Osteocyte (in vitro differentiated cells): ENCODE measurements at regions not wholly inside any gene's neighbourhood (a gene's known extent, or its start where the extent isn't known, plus 50 kb on each side); places are given as distances from the start of the nearest gene placed in this dataset.

ENCODE experiments used
- DNase-seq: peaks from one replicate; pipeline ENCODE4 v3.0.0; 2021; ENCODE audit warnings: mixed read lengths; ENCODE audit not compliant: unreplicated experiment; ENCODE audit errors: extremely low spot score
- H3K27ac Mint-ChIP-seq: one replicate; pipeline ENCODE4 v1.8.0; 2021; ENCODE audit warnings: mild to moderate bottlenecking, mixed read lengths; ENCODE audit not compliant: unreplicated experiment
- H3K27me3 Mint-ChIP-seq: one replicate; pipeline ENCODE4 v1.8.0; 2021; ENCODE audit warnings: mixed read lengths; ENCODE audit not compliant: unreplicated experiment
- H3K36me3 Mint-ChIP-seq: one replicate; pipeline ENCODE4 v1.8.0; 2021; ENCODE audit warnings: mixed read lengths; ENCODE audit not compliant: unreplicated experiment
- H3K4me1 Mint-ChIP-seq: one replicate; pipeline ENCODE4 v1.8.0; 2021; ENCODE audit warnings: mixed read lengths; ENCODE audit not compliant: unreplicated experiment
- H3K4me3 Mint-ChIP-seq: one replicate; pipeline ENCODE4 v1.8.0; 2021; ENCODE audit warnings: mild to moderate bottlenecking, moderate library complexity, mixed read lengths; ENCODE audit not compliant: unreplicated experiment
- H3K9me3 Mint-ChIP-seq: one replicate; pipeline ENCODE4 v1.8.0; 2021; ENCODE audit warnings: mixed read lengths; ENCODE audit not compliant: unreplicated experiment
- CTCF ChIP-seq: fragments of 200-600 bp; sonication (generic); IDR thresholded peaks from 2 replicates; pipeline ENCODE4 v1.5.0; 2021; ENCODE audit warnings: antibody characterized with exemption, mild to moderate bottlenecking, moderate library complexity

GRCh38 chr10:49463605-49464004 lies 67.7 kb upstream of the DRGX start:
- Mint-ChIP-seq H3K36me3 (peaks cover 77% of the 10 kb centered on the region), H3K27ac (no peak overlapping the region), H3K9me3 (no peaks in the 10 kb centered on the region), H3K4me3 (no peak overlapping the region), H3K27me3 (no peaks in the 10 kb centered on the region), H3K4me1 (peaks cover 8% of the 10 kb centered on the region)
- no peak for DNase-seq
- TF ChIP-seq CTCF = no peak

- Mint-ChIP-seq H3K4me1 (no peaks in the 10 kb centered on the region), H3K27ac (no peak overlapping the region), H3K36me3 (peaks cover 88% of the 10 kb centered on the region), H3K4me3 (no peak overlapping the region), H3K27me3 (no peaks in the 10 kb centered on the region), H3K9me3 (peaks cover 11% of the 10 kb centered on the region)
- DNase-seq = no peak
- no peak for TF ChIP-seq CTCF
These were observed 63.0 kb upstream of the DRGX start for GRCh38 chr10:49458869-49459268.

- H3K36me3 Mint-ChIP-seq = peaks cover 94% of the 10 kb centered on the region
- H3K9me3 Mint-ChIP-seq = peaks cover 19% of the 10 kb centered on the region
- no peaks in the 10 kb centered on the region for H3K4me1 Mint-ChIP-seq
- TF ChIP-seq CTCF = no peak
- no peak for DNase-seq
- no peak overlapping the region for H3K4me3 Mint-ChIP-seq
- H3K27me3 Mint-ChIP-seq = no peaks in the 10 kb centered on the region
- H3K27ac Mint-ChIP-seq = no peak overlapping the region
These were observed 61.8 kb upstream of the DRGX start for GRCh38 chr10:49457686-49458085.

GRCh38 chr10:49448924-49449323 lies 53.0 kb upstream of the DRGX start:
- H3K9me3 Mint-ChIP-seq = peaks cover 34% of the 10 kb centered on the region
- peaks cover 3% of the 10 kb centered on the region for H3K4me1 Mint-ChIP-seq
- DNase-seq = no peak
- no peaks in the 10 kb centered on the region for H3K27me3 Mint-ChIP-seq
- H3K36me3 Mint-ChIP-seq = peaks cover 34% of the 10 kb centered on the region
- H3K4me3 Mint-ChIP-seq = no peak overlapping the region
- H3K27ac Mint-ChIP-seq = no peak overlapping the region
- no peak for TF ChIP-seq CTCF

- TF ChIP-seq CTCF = no peak
- Mint-ChIP-seq H3K4me1 (peaks cover 3% of the 10 kb centered on the region), H3K4me3 (no peak overlapping the region), H3K27me3 (no peaks in the 10 kb centered on the region), H3K9me3 (peaks cover 14% of the 10 kb centered on the region), H3K27ac (no peak overlapping the region), H3K36me3 (peaks cover 15% of the 10 kb centered on the region)
- DNase-seq = no peak
These were observed 50.1 kb upstream of the DRGX start for GRCh38 chr10:49446031-49446430.
